PC-9 (cell line): ENCODE measurements at regions not wholly inside any gene's neighbourhood (a gene's known extent, or its start where the extent isn't known, plus 50 kb on each side); places are given as distances from the start of the nearest gene placed in this dataset.

Experiments used
- BruUV-seq: library from RNA; stranded (reverse); fragments of 400-500 nt; replicated peaks from 2 replicates; lab custom pipeline; 2021; lab: Mats Ljungman, UMichigan
- CTCF ChIA-PET: fragments of 300-600 bp; sonication (Branson Sonifier 250); formaldehyde crosslinking; loops from one replicate; lab custom pipeline; 2022; ENCODE audit warnings: antibody characterized with exemption; lab: Charles Lee
- POLR2A ChIA-PET: fragments of 300-600 bp; sonication (Branson Sonifier 250); formaldehyde crosslinking; loops from one replicate; lab custom pipeline; 2022; ENCODE audit warnings: antibody characterized with exemption; ENCODE audit not compliant: unreplicated experiment; lab: Charles Lee
- DNase-seq, 2 experiments: peaks; one replicate each; pipeline versions ENCODE4 v3.0.0 to v3.0.0-alpha.2; 2015 to 2022; ENCODE audit warnings: mixed read lengths in 1 of 2
- H2AFZ ChIP-seq: fragments of 200-600 bp; sonication (generic); 2 replicates; pipeline ENCODE4 v1.8.1; 2017; ENCODE audit warnings: antibody characterized with exemption
- H3F3A ChIP-seq: fragments of 200-600 bp; sonication (generic); 2 replicates; pipeline ENCODE4 v1.8.1; 2017; ENCODE audit warnings: antibody characterized with exemption, mild to moderate bottlenecking, low read depth; ENCODE audit not compliant: insufficient read depth
- H3K27ac ChIP-seq: fragments of 200-600 bp; sonication (generic); 2 replicates; pipeline ENCODE4 v1.6.1; 2016; ENCODE audit warnings: mixed run types
- H3K27me3 ChIP-seq: fragments of 200-600 bp; sonication (generic); 2 replicates; pipeline ENCODE4 v1.6.1; 2016; ENCODE audit warnings: low read depth, mixed run types; ENCODE audit not compliant: insufficient read depth
- H3K36me3 ChIP-seq: fragments of 200-600 bp; sonication (generic); 2 replicates; pipeline ENCODE4 v1.6.1; 2016; ENCODE audit warnings: low read depth, mixed run types
- H3K4me1 ChIP-seq: fragments of 200-600 bp; sonication (generic); replicated peaks from 2 replicates; pipeline ENCODE4 v1.6.1; 2016; ENCODE audit warnings: mixed run types; ENCODE audit not compliant: insufficient read depth
- H3K4me2 ChIP-seq: fragments of 200-600 bp; sonication (generic); 2 replicates; pipeline ENCODE4 v1.6.1; 2017; ENCODE audit warnings: mixed run types
- H3K4me3 ChIP-seq: fragments of 200-600 bp; sonication (generic); 2 replicates; pipeline ENCODE4 v1.6.1; 2016; ENCODE audit warnings: mixed run types
- H3K79me2 ChIP-seq: fragments of 200-600 bp; sonication (generic); 2 replicates; pipeline ENCODE4 v1.6.1; 2017; ENCODE audit warnings: low read depth, mixed run types
- H3K9me2 ChIP-seq: fragments of 200-600 bp; sonication (generic); 2 replicates; pipeline ENCODE4 v1.8.1; 2017; ENCODE audit warnings: mild to moderate bottlenecking; ENCODE audit not compliant: insufficient read depth
- H3K9me3 ChIP-seq: fragments of 200-600 bp; sonication (generic); 2 replicates; pipeline ENCODE4 v1.8.1; 2016; ENCODE audit warnings: low read depth; ENCODE audit not compliant: insufficient read depth
- H4K20me1 ChIP-seq: fragments of 200-600 bp; sonication (generic); 2 replicates; pipeline ENCODE4 v1.8.1; 2017; ENCODE audit not compliant: insufficient read depth
- CTCF ChIP-seq: fragments of 200-600 bp; sonication (generic); conservative IDR thresholded peaks from 2 replicates; pipeline ENCODE4 v1.6.1; 2017; ENCODE audit warnings: mixed run types, antibody characterized with exemption, mild to moderate bottlenecking, moderate library complexity
- EZH2 ChIP-seq: fragments of 200-600 bp; sonication (generic); IDR thresholded peaks from 2 replicates; pipeline ENCODE4 v1.8.0; 2017; ENCODE audit warnings: antibody characterized with exemption, low read depth
- intact Hi-C: fragments of 100-400 bp; cut with micrococcal nuclease; formaldehyde crosslinking; loops from one replicate; pipeline ENCODE4 v1.10.0; 2022; ENCODE audit not compliant: unreplicated experiment

- no peak for TF ChIP-seq EZH2
- TF ChIP-seq CTCF: no peak
- ChIA-PET POLR2A (no interaction called here), CTCF (no interaction called here)
- BruUV-seq: no TSS peak
- Histone ChIP-seq H3K27me3 (no peaks in the 10 kb centered on the region), H3K9me3 (no peaks in the 10 kb centered on the region), H3K4me1 (peaks cover 6% of the 10 kb centered on the region), H3K27ac (no peak overlapping the region), H3K79me2 (no peaks in the 10 kb centered on the region), H2AFZ (no peak overlapping the region), H4K20me1 (no peaks in the 10 kb centered on the region), H3F3A (no peaks in the 10 kb centered on the region), H3K36me3 (no peaks in the 10 kb centered on the region), H3K4me2 (no peak overlapping the region), H3K4me3 (no peak overlapping the region), H3K9me2 (no peaks in the 10 kb centered on the region)
- DNase-seq: no peak
- intact Hi-C loops: no loop called here
Observed at GRCh38 chr2:20558391-20559150, 92.3 kb downstream of the HS1BP3 start.

GRCh38 chr2:20559277-20559676 is 91.6 kb downstream of the HS1BP3 start:
- Histone ChIP-seq H2AFZ (no peak overlapping the region), H3K9me3 (no peaks in the 10 kb centered on the region), H3K4me1 (peaks cover 6% of the 10 kb centered on the region), H3K27me3 (no peaks in the 10 kb centered on the region), H3K4me2 (no peak overlapping the region), H3K27ac (no peak overlapping the region), H3K9me2 (no peaks in the 10 kb centered on the region), H3K79me2 (no peaks in the 10 kb centered on the region), H3K36me3 (no peaks in the 10 kb centered on the region), H3F3A (no peaks in the 10 kb centered on the region), H3K4me3 (no peak overlapping the region), H4K20me1 (no peaks in the 10 kb centered on the region)
- ChIA-PET CTCF (no interaction called here), POLR2A (no interaction called here)
- TF ChIP-seq EZH2: no peak
- TF ChIP-seq CTCF: no peak
- BruUV-seq: no TSS peak
- intact Hi-C loops: no loop called here
- DNase-seq: no peak

GRCh38 chr2:20560011-20560410 is 90.9 kb downstream of the HS1BP3 start:
- no peaks in the 10 kb centered on the region for H3K27me3 ChIP-seq

More at GRCh38 chr2:20560011-20560410, 90.9 kb downstream of the HS1BP3 start:
- no peak for DNase-seq
- Histone ChIP-seq H3K4me2 (no peak overlapping the region), H3F3A (no peaks in the 10 kb centered on the region), H3K4me1 (peaks cover 6% of the 10 kb centered on the region), H3K4me3 (no peak overlapping the region), H4K20me1 (no peaks in the 10 kb centered on the region), H3K9me3 (no peaks in the 10 kb centered on the region), H3K36me3 (no peaks in the 10 kb centered on the region), H3K27ac (no peak overlapping the region), H3K79me2 (no peaks in the 10 kb centered on the region), H3K9me2 (no peaks in the 10 kb centered on the region), H2AFZ (no peak overlapping the region)
- intact Hi-C loops: no loop called here
- POLR2A ChIA-PET: no interaction called here
- CTCF ChIA-PET: no interaction called here
- TF ChIP-seq EZH2 (no peak), CTCF (no peak)
- BruUV-seq: no TSS peak
